ENCODE measurements at regions not wholly inside any gene's neighbourhood (a gene's known extent, or its start where the extent isn't known, plus 50 kb on each side); places are given as distances from the start of the nearest gene placed in this dataset.

- TF ChIP-seq CTCF (IDR thresholded peaks at IDR 0.05) (no peak), POLR2A (IDR thresholded peaks at IDR 0.05) (no peak)
Measured at GRCh38 chr1:75999034-75999433, 66.8 kb upstream of the ASB17 start.

Measured in right lobe of liver (tissue), 4 donors.